GM18873 (cell line): ENCODE measurements at regions not wholly inside any gene's neighbourhood (a gene's known extent, or its start where the extent isn't known, plus 50 kb on each side); places are given as distances from the start of the nearest gene placed in this dataset.

ENCODE experiments used
- ATAC-seq: cut with Tn5 transposase; IDR thresholded peaks from one replicate; pipeline ENCODE4 v1.9.1; 2021; ENCODE audit warnings: mild to moderate bottlenecking, moderate library complexity, moderate number of reproducible peaks; ENCODE audit not compliant: unreplicated experiment, low FRiP score

DNA sequence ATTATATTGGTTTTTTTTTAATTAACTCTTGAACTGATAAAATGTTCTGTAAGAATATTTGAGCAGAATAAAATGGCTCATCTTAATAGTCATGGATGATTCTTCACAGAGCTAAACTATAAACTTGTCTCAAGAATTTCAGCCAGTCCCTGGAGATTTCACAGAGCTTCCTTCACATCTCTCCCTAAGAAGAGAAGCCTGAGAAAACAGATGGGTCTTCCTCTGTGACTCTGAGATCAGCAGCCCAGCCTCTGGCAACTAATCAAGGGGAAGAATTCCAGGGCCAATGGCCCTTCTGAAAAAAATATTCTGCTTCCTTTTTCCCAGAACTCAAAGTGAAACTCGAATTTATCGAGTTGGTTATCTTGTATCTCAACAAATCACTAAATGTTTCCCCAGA, 122.2 kb upstream of the ITGA1 start:
- no peak for ATAC-seq

DNA sequence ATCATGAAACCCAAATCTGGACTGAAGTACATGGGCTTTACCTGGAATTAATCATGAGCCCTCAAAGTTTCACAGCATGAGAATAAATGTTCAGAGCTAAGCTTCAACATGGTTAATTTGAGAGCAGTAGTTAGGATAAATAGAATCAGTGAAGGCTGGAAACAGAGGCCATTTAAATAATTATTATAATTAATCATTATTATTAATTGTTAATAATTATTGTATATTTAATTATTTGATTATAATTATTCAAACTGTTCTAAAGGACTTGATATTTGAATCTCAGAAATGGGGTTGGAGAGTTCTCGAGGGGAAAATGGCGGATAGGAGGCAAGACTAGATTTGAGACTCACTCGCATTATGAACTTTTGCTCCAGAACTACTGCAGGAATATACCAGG, 119.6 kb upstream of the ITGA1 start:
- ATAC-seq: no peak

DNA sequence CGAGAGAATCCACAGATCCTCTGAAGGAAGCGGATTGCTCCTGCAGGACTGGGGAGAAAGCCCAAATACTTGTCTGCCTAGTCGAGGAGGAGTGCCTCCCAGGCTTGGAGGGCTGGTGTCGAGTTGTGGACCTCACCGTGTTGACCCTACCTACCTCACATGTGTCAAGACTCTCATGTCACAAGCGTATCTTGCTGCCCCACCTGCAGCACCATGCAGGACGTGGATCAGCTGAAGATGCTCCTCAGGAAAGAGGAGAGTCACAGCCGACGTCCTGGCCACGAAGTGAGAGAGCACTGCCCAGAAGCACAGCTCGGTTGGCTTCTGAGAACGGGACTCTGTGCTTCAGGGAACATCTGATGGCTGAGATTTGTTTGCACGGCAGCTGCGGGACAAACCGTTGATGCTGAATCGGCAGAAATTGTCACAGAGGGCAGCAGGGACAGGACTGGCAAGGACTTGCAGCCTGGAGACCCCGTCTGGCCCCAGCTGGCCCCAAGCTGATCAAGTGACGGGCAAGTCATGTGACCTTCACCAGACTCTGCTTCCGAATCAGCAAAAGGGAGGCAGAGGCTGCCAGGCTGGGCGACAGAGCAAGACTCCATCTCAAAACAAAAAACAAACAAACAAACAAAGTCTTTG, 119.1 kb upstream of the ITGA1 start:
- no peak for ATAC-seq

DNA sequence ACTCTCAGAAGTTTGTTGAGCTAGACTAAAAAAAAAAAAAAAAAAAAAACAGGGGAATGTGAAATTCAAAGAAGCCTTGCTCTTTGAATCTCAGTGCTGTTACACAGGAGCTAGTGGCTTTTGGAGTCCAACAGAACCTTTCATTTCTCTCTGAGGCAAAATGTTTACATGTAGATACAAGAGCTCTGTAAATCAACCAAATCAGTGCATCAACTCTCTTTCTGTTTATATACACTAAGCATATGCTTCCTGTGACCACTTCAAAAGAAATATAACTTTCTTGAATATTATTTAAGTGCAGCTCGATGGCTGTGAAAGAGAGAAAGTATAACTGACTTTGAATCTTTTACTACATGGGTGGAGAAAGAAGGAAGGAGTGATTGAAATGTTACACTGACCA, 115.3 kb upstream of the ITGA1 start:
- no peak for ATAC-seq

DNA sequence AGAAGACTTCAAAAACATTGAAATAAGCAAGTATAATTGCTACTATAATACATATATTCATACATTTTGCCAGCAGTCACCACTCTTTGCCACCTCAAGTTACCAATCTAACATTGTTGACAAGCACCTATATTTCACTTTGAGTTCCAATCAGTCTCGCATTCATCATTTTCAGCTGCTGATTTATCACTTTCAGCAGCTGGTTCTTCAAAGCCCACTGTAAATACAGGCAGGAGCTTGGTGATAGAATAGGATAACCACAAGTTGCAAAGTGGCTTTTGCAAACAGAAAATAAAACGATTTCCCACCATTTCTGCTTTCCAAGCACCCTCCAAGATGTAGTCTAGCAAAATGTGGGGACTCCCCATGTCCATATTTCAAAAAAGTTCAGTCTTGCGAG, 114.2 kb upstream of the ITGA1 start:
- no peak for ATAC-seq

DNA sequence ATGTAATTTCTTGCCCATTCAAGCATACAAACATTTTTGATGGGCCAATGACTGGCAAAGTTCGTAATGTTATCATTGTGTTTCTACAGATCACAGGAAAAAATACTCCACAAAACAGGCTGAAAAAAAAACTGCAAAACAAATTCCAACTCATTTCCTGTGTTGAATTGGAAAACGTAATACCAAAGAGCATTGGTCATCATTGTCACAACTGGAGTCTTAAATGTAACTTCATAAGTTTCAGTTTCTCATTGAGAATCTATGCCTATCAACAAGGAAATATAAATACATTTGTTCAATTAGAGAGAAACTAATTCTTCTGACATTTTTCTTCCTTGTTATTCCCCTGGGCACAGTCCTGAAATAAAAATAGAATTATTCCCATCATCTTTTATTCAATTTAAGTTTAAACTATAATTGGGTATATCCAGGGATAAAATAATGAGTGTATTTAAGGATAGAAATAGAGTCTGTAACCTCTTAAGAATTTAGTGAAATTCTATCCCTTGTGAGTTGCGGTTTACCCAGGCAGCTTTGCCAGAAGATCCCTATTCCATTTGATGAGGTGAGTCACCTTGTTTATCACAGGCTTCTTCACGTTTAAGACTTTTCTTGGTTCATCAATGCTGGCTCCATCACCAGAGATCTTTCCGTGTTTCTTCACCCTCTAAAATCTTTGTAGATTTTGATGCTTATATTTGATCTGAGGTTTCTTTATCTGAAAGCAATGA, 112.7 kb upstream of the ITGA1 start:
- no peak for ATAC-seq

DNA sequence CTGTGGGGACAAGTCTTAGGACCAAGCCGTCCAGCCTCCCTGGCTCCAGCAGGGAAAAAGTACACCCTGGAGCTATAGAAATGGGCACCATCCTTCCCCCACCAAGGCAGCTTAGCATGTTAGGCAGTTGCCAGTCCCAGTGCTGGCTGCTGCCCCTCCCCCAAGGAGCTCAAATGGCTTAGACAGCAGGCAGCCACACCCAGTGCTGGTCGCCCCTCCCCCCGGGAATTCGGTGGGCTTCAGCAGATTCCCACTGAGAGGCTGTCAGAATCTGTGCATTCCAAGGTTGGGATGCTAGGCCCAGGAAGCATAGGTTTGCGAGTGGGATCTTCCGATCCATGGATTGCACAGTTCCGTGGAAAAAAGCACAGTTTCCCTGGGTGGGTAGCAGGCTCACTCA, 105.2 kb upstream of the ITGA1 start:
- ATAC-seq: no peak

DNA sequence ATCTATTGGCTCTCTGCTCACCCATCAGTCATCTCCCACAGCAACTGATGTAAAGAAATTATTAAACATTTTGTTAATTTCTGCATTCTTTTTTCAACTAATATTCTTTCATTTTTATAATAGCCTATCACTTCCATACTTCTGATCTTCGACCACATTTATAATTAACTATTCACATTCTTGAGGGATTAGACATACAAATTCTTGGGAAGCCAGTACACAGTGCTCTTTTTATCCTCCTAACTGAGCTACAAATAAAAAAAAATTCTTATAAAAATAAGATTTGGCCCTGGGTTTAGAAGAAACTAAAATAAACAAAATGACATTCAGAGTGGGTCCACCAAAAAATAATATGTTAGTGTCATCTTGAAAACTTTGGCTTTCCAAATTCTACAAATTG, 103.7 kb upstream of the ITGA1 start:
- ATAC-seq: no peak

DNA sequence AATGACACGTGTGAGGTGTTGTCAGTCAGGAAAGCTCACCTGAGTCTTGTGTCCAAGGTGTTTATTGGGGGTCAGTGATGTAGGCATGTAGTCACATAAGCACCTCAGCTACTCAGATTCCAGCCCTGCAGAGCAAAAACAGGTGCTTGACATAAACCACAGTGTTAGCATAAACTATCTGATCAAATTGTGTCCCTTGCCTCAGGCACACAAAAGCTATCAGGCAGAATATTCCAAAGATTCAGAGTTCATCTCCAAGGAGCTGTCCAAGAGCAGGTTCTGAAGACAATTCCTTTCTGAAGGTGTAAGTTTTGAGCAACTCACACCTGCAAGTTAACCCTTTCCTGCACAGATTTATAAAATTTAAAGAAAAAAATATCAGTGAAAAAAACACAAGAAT, 102.2 kb upstream of the ITGA1 start:
- ATAC-seq: no peak

DNA sequence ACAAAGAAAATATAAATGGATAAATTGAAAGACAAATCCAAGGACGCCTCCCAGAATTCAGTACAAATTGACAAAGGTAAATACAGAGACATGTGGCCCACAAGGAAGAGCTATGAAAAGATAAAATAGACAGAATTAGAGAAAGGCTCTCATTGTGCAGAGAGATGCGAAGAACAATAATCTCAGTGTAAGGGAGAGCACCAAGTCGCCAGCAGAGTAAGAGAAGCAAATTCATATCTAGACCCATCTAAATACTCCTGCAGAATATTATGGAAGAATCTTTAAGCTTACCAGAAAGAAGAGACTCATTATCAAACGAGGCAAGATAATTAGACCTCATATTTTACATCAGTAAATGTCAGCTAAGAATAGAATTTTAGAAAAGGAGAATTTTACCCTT, 101.7 kb upstream of the ITGA1 start:
- ATAC-seq: no peak

DNA sequence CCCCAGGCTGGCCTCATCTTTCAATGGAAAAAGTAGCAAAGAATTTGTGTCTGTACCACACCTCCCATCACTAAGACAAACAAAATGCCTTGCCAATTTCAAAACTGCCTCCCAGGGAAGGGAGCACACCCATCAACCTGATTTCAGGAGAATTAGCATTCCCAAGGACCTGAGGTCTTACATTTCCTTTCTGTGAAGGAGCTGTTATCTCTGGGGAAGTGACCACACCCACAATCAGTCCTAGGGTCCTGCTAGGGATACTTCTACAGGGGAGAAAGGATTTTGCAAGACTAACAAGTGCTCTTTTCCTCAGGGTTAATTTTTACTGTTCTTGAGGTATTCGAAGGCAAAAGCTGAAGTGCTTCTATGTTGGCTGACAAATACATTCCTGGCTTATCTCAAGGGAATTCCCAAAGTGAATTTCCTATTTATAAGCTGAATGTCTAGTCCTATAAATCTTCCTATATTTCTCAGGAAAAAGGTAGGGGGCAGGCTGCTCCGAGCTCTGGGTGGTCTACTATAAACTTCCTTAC, 97.4 kb upstream of the ITGA1 start:
- no peak for ATAC-seq

DNA sequence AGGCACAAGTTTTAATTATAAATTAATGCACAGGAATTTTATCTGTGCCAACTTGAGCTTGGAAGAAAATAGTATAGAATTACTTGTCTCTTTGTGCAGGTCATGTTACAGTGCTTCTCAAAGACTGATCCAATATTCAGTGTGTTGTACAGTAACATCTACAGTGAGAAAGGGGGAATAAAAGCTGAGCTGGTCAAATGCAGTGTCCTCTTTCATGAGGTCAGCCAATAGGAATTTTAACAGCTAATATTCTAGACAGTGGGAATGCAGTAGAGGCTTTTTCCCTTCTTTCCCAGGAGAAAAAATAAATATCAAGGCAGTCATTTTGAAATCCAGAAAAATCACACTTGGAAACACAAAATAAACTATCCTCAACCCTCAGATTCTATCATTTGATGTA, 95.7 kb upstream of the ITGA1 start:
- no peak for ATAC-seq

DNA sequence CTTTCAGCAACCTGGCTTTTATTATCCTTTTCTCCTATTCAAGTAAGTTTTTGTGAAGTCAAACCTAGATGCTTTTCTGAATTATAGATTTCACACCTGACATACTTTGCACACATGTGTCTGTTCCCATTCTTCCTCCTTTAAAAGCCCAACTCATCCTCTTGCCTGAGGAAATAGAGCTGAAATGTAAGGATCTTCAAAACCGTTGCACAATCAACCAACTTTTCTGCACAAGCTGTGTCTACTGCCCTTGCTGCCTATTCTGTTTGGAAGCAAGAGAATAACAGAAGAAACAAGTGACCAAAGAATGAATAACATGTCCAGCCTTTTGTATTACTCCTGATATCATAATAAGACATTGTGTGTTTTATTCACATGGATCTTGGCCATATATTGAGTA, 95.1 kb upstream of the ITGA1 start:
- ATAC-seq: no peak

DNA sequence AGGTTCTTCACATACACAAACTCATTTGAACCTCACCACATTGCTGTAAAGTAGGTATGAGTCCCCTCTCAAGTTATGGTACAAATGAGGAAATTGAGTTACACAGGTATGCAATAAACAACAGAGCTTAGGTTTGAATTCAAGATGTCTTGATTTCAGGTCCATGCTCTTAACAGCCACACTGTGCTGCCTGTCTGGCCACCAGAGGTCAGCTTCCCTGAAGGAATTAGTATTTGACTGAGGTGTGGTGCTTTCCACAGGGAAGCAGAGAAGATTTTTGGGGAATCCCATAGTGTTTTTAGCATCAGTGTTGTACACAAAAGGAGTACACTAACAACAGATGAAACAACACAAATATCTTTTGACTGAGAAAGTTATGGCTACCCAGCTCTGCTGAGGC, 94.4 kb upstream of the ITGA1 start:
- no peak for ATAC-seq

DNA sequence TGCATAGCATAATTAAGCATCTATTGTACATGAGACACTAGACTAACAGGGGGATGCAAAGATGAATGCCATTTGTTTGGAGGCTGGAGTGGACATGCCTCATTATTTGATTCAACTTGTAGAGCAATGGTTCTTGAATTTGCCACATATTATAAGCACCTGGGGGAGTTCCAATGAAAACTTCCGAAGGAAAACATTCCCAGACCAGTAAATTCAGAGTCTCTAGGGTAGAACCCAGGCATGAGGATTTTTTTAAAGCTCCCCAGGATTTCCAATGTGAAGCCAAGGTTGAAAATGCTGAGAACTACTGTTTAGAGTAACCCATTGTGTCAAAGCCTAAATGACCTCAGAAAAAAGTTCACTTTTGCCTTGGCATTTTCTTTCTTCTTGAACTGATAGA, 93.9 kb upstream of the ITGA1 start:
- ATAC-seq: no peak

DNA sequence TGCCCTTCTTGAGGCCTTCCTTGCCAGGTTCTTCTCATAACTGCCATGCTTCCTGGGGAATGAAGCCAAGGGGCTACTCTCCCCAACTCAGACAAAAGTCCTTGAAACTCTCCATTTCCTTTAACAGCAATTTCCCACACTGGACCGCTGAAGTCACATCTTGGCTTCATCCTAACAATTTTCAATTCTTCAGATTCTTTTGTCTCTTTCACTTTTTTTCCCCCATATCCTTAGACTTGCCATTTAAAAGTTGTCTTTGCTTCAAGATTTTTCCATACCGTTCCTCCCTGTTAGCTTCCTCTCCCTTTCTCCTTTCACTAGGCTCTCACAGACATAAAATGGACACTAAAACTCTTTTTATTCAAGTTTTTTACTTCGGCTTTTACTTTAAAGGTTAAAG, 93.1 kb upstream of the ITGA1 start:
- no peak for ATAC-seq

DNA sequence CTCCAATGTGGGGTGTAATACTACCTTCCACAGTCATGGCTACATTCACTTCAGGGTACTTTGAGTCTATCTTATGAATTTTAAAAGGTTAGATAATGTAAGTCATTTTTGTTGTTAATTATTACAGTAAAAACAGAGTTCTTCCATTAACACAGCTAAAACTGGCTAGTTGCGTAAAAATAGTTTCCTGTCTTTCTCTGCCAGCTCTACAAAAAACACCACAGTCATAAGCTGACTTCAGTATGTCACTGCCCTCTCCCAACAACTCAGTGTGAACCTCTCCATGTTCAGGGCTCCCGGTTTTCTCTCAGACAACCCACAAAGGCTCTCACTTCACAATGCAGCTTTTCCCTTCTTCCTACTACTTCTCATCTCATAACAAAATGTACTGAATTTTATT, 84.8 kb upstream of the ITGA1 start:
- ATAC-seq: no peak

DNA sequence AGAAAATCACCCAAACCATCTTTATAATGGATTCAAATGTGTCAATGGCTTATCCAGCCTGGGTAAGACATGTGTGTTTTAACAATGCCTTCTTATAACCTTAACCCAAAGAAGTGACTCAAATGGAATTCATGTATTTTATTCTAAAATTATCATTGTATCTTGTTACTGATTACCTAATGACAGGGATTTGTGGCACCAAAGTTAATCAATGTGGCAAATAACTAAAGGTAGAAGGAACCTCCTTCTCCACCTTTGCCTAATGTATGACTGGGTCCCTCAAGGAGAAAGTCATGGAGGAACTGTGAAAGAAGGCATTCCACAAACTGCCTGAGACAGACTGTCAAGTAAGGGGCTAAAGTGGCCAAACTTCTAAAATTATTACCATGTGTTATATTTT, 84.4 kb upstream of the ITGA1 start:
- ATAC-seq: no peak

DNA sequence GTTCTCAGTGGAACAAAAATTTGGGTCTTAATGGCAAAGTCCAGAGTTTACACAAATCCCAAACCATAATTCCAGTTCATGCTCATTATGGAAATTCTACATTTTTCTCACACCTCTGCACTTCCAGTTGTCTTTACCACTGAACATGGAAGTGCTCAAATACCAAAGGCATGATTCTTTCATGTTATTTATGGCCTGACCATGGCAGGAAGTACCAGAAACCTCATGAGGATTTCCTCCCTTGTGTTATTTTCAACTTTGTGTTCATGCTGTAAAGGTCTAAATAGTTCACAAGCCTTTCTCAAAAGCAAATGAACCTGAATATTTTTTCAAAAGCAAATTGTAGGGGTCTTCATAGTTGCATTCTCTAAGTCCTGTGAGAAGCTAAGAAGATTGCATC, 82.0 kb upstream of the ITGA1 start:
- no peak for ATAC-seq

DNA sequence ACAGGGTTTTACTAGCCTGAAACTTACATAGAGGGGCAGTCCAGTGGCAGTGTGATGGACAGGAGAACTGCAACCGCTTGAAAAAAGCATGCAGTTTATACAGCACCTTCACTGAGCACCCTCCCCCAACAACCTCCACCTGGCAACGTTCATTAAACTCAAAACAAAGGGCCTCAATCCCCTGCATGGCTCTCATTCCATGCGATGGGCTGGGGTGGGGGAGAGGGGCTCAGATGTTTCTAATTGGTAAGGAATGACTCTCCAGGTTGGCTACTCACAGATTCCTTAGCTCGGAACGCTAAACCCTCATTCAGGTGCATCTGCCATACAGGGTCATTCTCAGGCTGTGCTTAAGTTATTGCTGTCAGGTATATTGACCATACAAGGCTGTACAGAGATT, 80.9 kb upstream of the ITGA1 start:
- ATAC-seq: no peak

DNA sequence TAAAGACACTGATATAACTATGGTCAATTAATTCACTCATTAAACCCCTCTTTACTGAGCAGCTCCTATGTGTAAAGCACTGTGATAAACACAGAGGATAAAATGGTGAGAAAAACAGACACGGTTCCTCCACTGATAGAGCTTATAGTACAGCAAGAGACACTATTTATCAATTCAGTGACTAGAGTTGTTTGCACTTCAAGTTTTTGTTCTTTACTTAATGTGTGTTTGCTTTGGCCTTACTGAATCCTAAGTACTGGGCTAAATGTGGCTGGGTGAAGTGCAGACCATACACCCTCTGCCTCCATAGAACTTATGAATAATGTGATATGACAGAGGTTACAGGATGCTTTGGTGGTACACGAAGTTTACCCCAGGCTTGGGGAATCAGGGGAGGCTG, 80.1 kb upstream of the ITGA1 start:
- ATAC-seq: no peak

DNA sequence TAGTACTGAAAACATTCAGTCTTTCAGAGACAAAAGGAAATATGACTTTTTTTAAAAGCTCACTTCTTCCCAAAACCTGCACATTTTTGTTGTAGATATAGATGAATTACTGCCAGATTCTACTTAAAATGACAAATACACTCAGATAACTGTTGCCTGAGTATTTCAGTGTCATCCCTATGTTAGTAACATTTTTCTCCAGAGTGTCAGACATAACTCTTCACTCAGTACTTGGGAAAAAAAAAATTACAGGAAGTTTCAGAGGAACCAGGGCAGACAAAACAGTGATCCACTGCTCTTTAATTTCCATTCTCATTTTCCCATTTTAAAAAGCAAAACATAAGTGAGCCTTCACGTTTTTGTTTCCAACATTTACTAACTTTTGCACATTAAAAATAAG, 79.3 kb upstream of the ITGA1 start:
- no peak for ATAC-seq
